CD1c-positive myeloid dendritic cell (primary cell): ENCODE measurements at regions not wholly inside any gene's neighbourhood (a gene's known extent, or its start where the extent isn't known, plus 50 kb on each side); places are given as distances from the start of the nearest gene placed in this dataset.

Experiments used
- DNase-seq: peaks from one replicate; pipeline ENCODE4 v3.0.0-alpha.2; 2016; ENCODE audit errors: extremely low spot score

GRCh38 chr5:8844847-8845246 lies 701.0 kb downstream of the SEMA5A start:
- no peak for DNase-seq

- DNase-seq, result no peak
Measured at GRCh38 chr5:8845296-8845695, 700.6 kb downstream of the SEMA5A start.

GRCh38 chr5:8848366-8848765 lies 697.5 kb downstream of the SEMA5A start:
- DNase-seq, result no peak

- no peak for DNase-seq
Measured at GRCh38 chr5:8848997-8849594, 696.8 kb downstream of the SEMA5A start.

- DNase-seq, result no peak
Measured at GRCh38 chr5:8851101-8851500, 694.8 kb downstream of the SEMA5A start.

GRCh38 chr5:8857051-8857450 lies 688.8 kb downstream of the SEMA5A start:
- no peak for DNase-seq

GRCh38 chr5:8861764-8862163 lies 684.1 kb downstream of the SEMA5A start:
- DNase-seq, result no peak

- DNase-seq, result no peak
Measured at GRCh38 chr5:8864053-8864452, 681.8 kb downstream of the SEMA5A start.

GRCh38 chr5:8865266-8865665 lies 680.6 kb downstream of the SEMA5A start:
- DNase-seq, result no peak

- no peak for DNase-seq
Measured at GRCh38 chr5:8865686-8866374, 680.0 kb downstream of the SEMA5A start.

GRCh38 chr5:8868283-8868682 lies 677.6 kb downstream of the SEMA5A start:
- no peak for DNase-seq

GRCh38 chr5:8869932-8870331 lies 675.9 kb downstream of the SEMA5A start:
- DNase-seq, result no peak

GRCh38 chr5:8870349-8870958 lies 675.4 kb downstream of the SEMA5A start:
- no peak for DNase-seq

- no peak for DNase-seq
Measured at GRCh38 chr5:8870959-8871355, 674.9 kb downstream of the SEMA5A start.

GRCh38 chr5:8871446-8871845 lies 674.4 kb downstream of the SEMA5A start:
- DNase-seq, result no peak

GRCh38 chr5:8875722-8876121 lies 670.2 kb downstream of the SEMA5A start:
- DNase-seq, result no peak

GRCh38 chr5:8879248-8879647 lies 666.6 kb downstream of the SEMA5A start:
- DNase-seq, result no peak

- no peak for DNase-seq
Measured at GRCh38 chr5:8884029-8884428, 661.8 kb downstream of the SEMA5A start.

- DNase-seq, result no peak
Measured at GRCh38 chr5:8892926-8893325, 652.9 kb downstream of the SEMA5A start.

GRCh38 chr5:8894031-8894430 lies 651.8 kb downstream of the SEMA5A start:
- DNase-seq, result no peak

- DNase-seq, result no peak
Measured at GRCh38 chr5:8895062-8895461, 650.8 kb downstream of the SEMA5A start.

- DNase-seq, result no peak
Measured at GRCh38 chr5:8895599-8895998, 650.3 kb downstream of the SEMA5A start.

GRCh38 chr5:8897316-8897715 lies 648.6 kb downstream of the SEMA5A start:
- no peak for DNase-seq
